Brain pericyte (primary cell): ENCODE measurements at regions not wholly inside any gene's neighbourhood (a gene's known extent, or its start where the extent isn't known, plus 50 kb on each side); places are given as distances from the start of the nearest gene placed in this dataset.

Experiments used
- DNase-seq: peaks from one replicate; pipeline ENCODE4 v3.0.0-alpha.2; 2012; ENCODE audit warnings: low read depth, low spot score

GRCh38 chr6:14635934-14636591, 518.5 kb downstream of the CD83 start:
- no peak for DNase-seq

GRCh38 chr6:14638435-14638905, 520.9 kb downstream of the CD83 start:
- no peak for DNase-seq

GRCh38 chr6:14638906-14639761, 521.6 kb downstream of the CD83 start:
- no peak for DNase-seq

GRCh38 chr6:14639983-14640599, 522.5 kb downstream of the CD83 start:
- no peak for DNase-seq

GRCh38 chr6:14640631-14641030, 523.1 kb downstream of the CD83 start:
- DNase-seq: no peak

GRCh38 chr6:14641423-14642135, 524.0 kb downstream of the CD83 start:
- DNase-seq: no peak

- DNase-seq: no peak
Measured at GRCh38 chr6:14642136-14642505, 524.5 kb downstream of the CD83 start.

- DNase-seq: no peak
Measured at GRCh38 chr6:14642842-14643241, 525.3 kb downstream of the CD83 start.

- no peak for DNase-seq
Measured at GRCh38 chr6:14644381-14644780, 526.8 kb downstream of the CD83 start.

GRCh38 chr6:14645221-14645620, 527.6 kb downstream of the CD83 start:
- DNase-seq: no peak

GRCh38 chr6:14645841-14646240, 528.3 kb downstream of the CD83 start:
- DNase-seq: no peak

GRCh38 chr6:14646371-14646770, 528.8 kb downstream of the CD83 start:
- DNase-seq: no peak

GRCh38 chr6:14647357-14647756, 529.8 kb downstream of the CD83 start:
- DNase-seq: no peak

- DNase-seq: no peak
Measured at GRCh38 chr6:14652536-14652935, 535.0 kb downstream of the CD83 start.

GRCh38 chr6:14655201-14656061, 537.9 kb downstream of the CD83 start:
- no peak for DNase-seq

- no peak for DNase-seq
Measured at GRCh38 chr6:14656078-14656521, 538.5 kb downstream of the CD83 start.

GRCh38 chr6:14656649-14657048, 539.1 kb downstream of the CD83 start:
- DNase-seq: no peak

- no peak for DNase-seq
Measured at GRCh38 chr6:14658030-14658429, 540.5 kb downstream of the CD83 start.

GRCh38 chr6:14658886-14659561, 541.5 kb downstream of the CD83 start:
- no peak for DNase-seq

- no peak for DNase-seq
Measured at GRCh38 chr6:14659841-14660240, 542.3 kb downstream of the CD83 start.
